ENCODE measurements at regions not wholly inside any gene's neighbourhood (a gene's known extent, or its start where the extent isn't known, plus 50 kb on each side); places are given as distances from the start of the nearest gene placed in this dataset.

DNA sequence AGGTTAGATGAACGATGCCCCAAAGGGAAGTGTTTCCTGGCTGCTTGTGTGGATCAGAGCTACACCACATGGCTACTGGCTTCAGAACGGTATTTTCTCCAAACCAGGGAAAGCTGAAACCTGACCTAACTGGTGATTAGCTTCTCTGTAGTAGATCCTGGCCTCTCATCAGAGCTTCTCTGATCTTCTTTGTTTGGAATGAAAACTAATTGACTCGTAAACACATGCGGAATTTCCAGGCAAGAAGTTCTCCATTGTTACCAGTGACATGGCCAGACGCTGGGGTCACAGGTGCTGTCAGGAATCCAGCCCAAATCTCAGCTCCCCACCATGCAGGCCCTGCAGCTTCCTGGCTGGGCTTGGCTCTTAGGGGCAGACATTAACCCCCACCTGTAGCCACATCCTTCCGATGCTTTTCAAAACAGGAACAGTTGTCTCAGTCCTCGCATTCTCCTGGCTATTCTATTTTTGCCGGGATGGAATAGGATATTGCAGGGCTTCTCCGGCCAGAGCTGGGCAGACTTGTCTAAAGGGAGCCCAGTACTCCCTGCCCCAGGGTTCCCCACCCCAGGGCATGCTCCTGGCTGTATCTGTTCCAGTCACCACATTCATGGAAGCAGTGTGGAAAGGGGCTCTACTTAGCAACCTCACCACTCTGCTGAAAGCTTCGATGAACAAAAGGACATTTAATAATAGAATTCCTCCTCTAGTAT is 305.4 kb upstream of the F9 start:
- TF ChIP-seq, protein P1, sequence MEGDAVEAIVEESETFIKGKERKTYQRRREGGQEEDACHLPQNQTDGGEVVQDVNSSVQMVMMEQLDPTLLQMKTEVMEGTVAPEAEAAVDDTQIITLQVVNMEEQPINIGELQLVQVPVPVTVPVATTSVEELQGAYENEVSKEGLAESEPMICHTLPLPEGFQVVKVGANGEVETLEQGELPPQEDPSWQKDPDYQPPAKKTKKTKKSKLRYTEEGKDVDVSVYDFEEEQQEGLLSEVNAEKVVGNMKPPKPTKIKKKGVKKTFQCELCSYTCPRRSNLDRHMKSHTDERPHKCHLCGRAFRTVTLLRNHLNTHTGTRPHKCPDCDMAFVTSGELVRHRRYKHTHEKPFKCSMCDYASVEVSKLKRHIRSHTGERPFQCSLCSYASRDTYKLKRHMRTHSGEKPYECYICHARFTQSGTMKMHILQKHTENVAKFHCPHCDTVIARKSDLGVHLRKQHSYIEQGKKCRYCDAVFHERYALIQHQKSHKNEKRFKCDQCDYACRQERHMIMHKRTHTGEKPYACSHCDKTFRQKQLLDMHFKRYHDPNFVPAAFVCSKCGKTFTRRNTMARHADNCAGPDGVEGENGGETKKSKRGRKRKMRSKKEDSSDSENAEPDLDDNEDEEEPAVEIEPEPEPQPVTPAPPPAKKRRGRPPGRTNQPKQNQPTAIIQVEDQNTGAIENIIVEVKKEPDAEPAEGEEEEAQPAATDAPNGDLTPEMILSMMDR (IDR thresholded peaks at IDR 0.05) = no peak
- TF ChIP-seq JUN (CRISPR knock-in tag; IDR thresholded peaks at IDR 0.05) = no peak
- no peak for TF ChIP-seq ZNF416 (CRISPR knock-in tag; IDR thresholded peaks at IDR 0.05)
- no peak for TF ChIP-seq ZNF263 (CRISPR knock-in tag; IDR thresholded peaks at IDR 0.05; ENCODE audit: low read depth)
- no peak for TF ChIP-seq JAZF1 (CRISPR knock-in tag; IDR thresholded peaks at IDR 0.05)
- TF ChIP-seq TEAD4 (CRISPR knock-in tag; IDR thresholded peaks at IDR 0.05) = no peak
- TF ChIP-seq, protein P2, sequence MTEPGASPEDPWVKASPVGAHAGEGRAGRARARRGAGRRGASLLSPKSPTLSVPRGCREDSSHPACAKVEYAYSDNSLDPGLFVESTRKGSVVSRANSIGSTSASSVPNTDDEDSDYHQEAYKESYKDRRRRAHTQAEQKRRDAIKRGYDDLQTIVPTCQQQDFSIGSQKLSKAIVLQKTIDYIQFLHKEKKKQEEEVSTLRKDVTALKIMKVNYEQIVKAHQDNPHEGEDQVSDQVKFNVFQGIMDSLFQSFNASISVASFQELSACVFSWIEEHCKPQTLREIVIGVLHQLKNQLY (CRISPR knock-in tag; IDR thresholded peaks at IDR 0.05) = no peak
- TF ChIP-seq SMAD4 (CRISPR knock-in tag; IDR thresholded peaks at IDR 0.05) = no peak
- TF ChIP-seq CREB1 (CRISPR knock-in tag; IDR thresholded peaks at IDR 0.05) = no peak
- no peak for TF ChIP-seq PRRX2 (CRISPR knock-in tag; IDR thresholded peaks at IDR 0.05)
- TF ChIP-seq, protein P3, sequence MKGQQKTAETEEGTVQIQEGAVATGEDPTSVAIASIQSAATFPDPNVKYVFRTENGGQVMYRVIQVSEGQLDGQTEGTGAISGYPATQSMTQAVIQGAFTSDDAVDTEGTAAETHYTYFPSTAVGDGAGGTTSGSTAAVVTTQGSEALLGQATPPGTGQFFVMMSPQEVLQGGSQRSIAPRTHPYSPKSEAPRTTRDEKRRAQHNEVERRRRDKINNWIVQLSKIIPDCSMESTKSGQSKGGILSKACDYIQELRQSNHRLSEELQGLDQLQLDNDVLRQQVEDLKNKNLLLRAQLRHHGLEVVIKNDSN (CRISPR knock-in tag; IDR thresholded peaks at IDR 0.05) = no peak

All from WTC11 (cell line).